Glomerular visceral epithelial cell (primary cell): ENCODE measurements at regions not wholly inside any gene's neighbourhood (a gene's known extent, or its start where the extent isn't known, plus 50 kb on each side); places are given as distances from the start of the nearest gene placed in this dataset.

Source experiments
- DNase-seq: peaks from one replicate; pipeline ENCODE4 v3.0.0-alpha.2; 2016; ENCODE audit errors: extremely low spot score

DNA sequence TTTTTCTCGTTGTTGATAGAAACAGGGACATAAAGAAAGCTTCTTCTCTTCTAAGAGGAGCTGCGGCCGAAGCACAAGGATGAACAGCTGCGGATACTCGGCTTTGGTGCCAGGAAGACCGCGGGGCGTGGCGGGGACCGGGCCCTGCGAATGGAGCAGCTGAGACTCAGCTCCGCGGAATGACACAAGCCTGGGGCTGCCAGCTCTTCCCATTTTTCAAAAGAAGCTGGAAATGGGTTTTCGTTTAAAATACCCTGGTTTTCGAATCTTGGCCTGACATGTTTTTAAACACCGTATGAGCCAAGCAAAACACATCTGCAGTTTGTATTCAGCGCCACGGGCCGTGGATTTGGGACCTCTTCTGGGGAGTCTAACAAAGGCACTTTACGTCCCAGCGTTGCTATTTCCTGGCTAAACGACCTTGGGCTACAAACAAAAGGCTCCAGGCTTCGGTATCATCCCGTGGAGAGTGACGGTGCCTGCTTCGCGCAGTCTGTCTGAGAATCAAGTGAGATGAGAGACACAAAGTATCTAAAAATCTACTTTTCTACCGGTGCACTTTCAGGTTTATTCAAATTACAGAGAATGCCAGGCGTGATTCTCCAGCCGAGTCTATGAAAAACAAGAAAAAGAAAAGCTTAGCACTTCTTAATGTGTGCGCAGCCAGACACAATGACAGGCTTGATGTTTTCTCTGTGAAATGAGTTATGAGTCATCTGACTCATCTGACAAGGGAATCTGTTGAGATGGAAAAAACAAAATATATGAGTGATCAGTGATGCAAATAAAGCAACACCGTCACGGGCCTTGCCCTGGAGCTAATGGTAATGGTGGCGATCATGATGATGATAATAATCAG lies 114.0 kb upstream of the TMEM132D start:
- DNase-seq, result no peak

DNA sequence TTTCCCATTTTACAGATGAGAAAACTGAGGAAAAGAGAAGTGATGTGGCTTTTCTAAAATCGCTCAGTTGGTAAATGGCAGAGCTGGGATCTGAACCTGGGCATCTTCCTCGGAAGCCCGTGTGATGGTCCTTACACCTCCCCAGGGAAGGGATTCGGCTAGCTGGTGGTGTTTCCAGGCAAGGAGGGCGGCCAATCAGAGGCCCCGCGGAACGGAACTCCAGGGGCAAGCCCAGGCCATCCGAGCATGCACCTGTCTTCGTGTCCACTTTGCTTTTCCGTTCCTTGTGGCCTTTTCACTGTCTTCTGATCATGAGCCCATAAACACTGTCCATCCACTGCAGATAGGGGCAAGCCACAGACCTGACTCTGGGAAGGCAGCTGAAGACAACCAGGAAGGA lies 114.8 kb upstream of the TMEM132D start:
- DNase-seq, result no peak

DNA sequence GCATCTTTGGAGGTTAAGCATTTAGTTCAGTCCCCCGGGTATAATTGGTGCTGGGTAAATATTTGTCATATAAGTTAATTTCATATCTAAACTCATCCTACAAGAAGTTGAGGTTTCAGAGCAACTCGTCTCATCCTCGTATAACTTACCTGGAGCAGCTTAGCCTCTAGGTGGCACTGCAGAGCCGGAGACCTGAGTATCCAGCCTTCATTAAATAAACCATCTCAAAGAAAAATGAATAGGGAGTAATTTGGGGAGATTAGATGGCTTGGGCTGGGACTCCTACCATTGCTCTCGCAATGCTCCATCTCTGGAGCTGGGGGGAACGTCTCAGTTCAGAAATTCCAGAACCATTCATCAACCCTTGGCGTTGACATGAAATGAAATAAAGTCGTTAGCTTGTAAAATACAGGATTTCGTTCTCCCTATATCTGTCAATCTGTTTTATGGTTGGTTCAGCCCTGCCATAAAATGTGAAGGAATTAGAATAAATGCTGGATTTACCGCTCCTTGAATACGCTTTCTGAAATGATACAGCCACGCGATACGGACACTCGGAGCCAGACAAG lies 122.9 kb upstream of the TMEM132D start:
- DNase-seq, result no peak

DNA sequence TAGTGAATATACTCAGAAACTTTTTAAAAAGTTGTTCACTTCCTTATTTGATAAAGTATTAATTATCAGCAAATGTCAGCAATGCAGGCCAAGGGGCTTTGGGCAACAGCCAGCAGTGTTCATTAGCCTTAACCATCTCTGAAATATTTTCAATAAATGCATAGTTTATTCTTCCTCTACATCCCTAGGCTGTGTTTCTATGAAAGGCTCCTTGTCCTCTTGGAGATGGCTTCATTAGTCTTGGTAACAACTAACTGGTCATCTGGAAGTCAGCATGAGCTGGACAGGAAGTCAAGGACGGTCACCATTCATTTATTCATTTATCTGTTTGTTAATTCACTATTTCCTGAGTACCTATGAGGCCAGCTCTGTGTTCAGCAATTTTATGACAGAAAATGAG lies 124.0 kb upstream of the TMEM132D start:
- DNase-seq, result no peak

DNA sequence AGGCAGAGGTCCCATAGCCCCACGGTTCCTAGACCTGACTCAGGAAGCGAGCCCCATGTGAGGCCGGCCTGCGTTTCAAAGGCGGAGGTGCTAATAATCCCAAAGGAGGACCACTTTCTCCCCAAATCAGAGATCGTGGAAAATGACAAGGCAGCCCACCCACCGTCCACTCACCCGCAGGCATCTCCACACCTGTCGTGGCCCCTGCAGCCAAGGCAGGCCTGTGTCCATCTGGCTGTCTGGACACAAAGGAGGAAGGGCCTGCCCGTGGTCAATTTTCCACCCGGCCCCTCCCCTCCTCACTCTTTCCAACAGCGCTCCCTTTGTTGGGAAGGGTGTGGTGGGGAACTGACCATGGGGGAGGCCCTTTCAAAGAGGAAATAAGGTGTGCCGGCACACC lies 125.3 kb upstream of the TMEM132D start:
- no peak for DNase-seq

DNA sequence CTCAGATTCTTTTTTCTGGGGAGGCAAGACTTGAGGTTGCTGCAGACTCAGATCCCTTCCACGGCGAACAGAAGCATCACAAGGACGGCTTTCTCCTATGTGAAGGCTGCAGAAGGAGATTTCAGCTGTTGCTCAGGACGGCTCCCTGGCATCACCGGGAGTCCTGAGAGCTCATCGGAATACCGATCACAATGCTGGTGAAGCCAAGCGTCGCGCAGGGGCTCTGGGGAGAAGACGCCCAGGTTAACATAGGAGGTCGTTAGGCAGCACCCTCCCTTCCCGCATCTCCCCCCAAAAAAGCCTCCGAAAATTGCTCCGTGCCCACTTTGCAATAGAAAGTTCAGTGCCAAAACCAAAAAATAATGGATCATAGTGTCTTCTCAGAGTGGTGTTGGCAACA lies 127.2 kb upstream of the TMEM132D start:
- DNase-seq, result no peak

DNA sequence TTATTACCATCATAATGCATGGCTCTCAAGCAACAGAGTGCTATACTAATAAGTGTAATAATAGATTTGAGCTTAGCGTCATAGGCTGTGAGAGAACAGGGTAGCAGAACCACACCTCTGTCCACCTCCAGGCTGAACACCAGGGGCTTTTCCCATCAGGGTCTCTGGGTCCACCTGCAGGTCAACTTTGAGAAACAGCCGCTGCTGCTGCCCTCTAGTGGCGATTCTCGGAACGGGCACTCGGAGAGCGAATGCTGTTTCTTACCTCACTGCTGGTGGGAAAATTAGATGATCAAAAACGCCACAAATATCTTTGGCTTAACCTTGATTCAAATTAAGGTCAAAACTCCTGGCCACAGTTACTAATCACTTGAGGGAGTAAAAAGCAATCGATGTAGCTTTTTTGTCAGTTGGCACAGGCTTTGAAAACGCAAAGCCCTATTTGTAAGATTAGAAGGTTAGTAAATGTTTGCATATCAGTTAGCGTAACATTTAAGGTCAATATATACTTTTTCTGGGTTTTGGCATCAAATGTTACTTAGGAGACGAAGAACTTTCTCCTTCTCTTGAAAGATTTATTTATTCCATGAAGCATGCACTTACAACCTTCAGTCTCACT lies 127.9 kb upstream of the TMEM132D start:
- DNase-seq, result peak; percentile 4

DNA sequence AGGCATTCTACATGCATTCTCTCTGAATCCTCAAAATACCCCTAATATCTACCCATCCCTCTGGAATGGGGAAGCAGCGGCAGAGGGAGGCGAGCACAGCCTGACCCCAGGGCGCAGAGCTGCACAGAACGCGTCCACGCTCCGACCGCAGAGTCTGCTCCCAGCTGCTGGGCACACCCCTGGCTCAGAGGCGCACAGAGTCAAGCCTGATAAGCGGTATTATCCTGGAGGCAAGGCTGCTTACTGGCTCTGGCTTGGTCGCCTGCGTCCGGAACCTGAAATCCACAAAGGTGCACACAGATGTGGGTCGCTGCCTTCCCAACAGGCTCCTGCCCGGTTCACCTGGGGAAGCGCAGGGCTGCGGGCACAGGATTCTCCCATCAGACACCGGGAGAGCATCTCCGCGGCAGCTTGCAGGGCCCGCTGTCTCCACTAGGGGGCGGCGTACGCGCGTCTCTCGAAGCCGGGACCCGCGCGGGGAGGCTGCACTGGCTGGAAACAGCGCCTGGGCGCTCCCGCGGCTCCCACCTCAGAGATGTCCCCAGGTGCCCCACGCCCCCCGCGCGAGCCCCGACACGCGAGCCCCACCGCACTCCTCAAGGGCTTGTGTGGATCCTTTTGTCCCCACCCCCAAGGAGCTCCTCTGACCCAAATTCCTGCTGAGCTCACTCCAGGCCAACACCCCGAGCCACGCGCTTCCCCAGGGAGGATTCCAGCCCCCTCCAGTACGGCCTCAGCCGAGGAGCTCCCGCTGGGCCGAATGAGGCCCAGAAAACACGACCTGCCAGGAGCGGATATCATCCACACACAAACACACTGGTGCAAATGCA lies 120.1 kb upstream of the FZD10 start:
- no peak for DNase-seq

DNA sequence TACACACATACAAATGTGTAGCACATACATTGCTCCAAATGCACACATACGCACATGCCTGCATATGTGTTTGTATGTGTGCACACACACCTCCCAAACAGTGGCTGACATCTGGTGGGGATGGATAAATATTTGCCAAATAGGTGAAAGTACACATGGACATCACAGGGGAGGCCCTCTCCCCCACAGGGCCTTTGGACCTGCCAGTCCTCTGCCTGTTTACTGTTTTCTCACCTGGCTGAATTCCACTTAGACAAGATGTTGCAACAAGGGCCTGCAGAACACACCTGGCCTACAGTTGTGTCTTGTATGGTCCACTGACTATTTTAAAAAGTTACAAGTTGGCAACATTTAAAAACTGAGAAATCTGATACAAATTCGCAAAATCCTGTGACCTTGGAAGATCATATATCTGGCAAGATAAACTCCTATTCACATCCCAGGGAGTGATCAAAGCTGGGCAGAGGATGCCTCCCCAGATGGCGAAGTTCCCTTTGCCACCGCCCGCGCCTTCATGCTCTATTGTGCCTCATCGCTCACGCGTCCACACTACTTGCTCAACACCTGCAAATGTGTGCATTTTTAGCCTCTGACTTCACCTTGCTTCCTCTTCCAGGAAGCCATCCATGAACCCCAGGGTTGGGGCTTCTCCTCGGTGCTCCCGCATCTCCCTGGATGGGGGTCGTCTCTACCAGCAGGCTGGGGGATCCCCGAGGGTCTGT lies 118.4 kb upstream of the FZD10 start:
- DNase-seq, result no peak

DNA sequence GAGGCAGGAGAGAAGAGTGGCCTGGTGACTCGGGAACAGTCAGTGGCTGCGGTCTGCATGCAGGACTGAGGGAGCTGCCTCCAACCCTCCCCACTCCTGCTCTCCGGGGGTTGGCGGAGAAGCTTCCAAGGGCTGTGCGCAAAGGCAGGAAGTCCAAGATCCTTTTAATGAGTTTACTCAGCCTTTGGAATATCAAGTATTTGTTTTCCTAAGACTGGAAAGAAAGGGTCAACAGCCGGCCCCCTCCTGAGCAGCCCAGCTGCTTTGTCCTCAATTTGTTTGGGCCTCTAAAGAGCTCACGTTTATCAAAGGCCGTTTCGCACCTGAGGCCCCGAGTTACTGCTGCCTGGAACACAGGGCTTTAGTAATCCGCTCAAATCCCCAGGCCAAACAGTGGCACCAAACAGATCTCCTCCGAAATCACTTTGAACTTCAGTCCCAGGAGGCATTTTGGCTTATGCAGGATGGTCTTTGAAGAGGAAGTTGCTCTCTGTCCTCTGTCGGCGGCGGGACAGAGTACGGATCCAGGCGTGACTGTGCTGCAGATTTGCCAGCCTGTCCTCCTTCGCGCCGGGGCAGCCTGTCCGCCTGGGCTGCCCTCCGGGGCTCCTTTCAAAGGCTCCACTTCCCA lies 117.2 kb upstream of the FZD10 start:
- no peak for DNase-seq

DNA sequence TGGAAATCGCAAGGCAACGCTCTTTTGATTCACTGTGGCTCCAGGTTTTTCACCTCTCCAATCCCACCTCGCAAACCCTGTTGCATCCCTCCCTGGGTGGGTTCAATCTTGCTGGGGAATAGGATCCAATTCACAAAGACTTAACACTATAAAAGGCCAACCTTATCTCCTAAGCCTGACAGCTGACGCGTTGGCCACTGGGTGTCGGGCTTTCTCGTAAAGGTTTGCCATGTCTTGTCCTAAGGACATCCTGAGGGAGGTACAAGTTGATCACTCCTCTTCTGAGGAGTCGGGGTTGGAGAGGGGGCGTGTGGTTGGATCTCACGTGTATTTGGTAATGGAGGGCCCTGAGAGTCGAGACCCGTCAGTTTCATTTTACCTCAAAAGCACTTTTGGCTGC lies 112.6 kb upstream of the FZD10 start:
- DNase-seq, result no peak

DNA sequence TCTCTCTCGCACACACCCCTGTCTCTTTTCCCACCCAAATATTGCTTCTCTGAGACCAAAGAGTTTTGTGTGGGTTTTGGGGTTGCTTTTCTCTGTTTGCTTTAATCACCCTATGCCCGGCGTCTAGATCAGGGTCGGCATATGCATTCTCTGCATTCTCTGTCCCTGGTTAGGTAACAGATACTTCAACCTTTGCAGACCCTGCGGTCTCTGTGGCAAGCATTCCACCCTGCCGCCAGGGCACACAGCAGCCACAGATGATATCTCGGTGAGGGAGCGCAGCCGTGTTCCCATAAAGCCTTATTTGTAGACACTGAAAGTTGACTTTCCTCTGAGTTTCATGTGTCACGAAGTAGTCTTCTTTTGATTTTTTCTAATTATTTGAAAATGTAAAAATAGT lies 110.4 kb upstream of the FZD10 start:
- DNase-seq, result no peak

DNA sequence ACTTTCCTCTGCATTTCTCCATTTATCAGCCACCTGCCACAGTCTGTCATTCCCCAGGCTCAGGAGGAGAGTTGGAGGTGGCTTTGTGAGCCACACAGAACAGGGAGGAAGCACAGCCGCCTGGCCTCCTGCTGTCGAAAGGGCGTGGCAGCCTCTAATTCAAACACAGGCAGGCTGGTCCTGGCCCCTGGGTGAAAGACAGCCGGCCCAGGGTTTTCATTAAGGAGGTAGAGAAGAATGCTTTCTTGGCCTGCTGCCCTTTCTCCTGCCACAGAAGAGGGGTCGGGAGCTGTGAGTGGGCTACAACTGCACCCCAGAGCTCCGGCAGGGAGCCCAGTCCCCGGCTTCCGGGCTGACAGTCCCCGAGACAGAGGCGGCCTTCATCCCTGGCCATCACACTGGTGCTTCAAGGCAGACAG lies 108.6 kb upstream of the FZD10 start:
- DNase-seq, result no peak

DNA sequence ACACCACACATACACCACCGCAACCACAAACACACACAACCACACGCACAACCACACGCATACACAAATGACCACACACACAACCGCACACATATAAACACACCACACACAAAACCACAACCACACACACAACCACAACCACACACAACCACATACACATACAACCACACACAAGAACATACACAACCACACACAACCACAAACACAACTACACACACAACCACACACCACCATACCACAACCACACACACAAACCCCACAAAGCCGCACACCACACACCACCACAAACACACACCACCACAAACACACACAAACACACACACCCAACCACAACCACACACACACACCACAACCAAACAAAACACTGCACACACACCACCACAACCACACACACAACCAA lies 107.5 kb upstream of the FZD10 start:
- DNase-seq, result no peak

DNA sequence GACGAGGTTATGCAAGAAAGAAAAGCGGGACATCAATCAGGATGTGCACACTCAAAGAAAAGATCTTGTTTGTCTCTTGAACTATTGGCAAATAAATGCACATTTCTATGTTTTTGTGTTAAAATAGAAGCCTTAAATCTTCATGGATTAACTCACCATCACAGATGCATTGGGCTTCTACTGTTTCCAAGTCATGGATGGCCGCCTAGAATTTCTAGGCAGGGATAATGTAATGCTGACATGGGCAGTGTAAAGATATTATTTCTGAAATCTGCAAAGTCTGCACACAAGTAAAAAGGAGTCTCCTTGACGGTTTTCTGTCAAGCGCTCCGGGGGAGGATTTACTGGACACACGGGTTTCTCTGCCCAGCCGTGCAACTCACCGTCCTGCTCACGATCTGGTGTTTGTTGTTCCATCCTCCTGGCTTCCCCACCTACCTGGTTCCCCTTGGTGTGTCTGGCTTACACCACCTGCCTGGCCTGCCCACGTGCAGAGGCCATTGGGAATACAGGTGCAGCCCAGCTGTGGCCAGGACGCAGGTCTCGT lies 103.3 kb upstream of the FZD10 start:
- DNase-seq, result no peak

DNA sequence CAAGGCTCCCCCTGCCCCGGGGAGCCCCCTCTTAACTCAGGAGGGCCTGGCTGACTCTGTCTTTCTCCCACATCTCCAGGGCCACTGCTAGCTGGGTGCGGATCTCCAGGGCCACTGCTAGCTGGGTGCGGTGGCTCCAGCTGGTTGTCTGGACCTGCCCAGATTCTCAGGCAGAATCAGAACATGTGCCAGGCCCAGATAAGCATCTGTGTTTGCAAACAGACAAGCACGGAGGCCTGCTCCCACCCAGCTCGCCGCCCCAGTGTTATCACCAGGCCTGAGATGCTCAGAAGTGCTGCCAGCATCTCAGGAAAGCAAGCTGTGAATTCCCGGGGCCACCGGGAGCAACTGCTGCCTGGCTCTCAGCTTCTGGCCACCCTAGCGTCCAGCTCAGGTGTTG lies 98.4 kb upstream of the FZD10 start:
- no peak for DNase-seq

DNA sequence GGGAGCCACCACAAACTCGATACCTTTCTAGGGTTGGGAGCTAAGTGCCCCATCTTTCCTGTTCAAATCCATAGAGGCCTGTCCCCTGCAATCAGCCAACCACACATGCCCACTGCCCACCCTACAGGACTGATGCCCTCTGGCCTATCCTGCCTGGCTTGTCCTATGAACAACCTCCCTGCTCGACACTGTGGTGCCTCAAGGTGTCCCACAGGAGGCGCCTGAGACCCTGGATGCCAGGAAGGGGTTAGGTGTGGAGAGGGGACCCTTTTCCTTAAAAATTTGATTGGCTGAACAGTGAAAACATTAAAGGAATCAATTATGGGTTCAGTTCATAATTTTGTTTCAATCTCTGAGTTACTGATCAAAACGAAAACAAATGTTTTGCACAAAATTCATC lies 97.3 kb upstream of the FZD10 start:
- DNase-seq, result no peak

DNA sequence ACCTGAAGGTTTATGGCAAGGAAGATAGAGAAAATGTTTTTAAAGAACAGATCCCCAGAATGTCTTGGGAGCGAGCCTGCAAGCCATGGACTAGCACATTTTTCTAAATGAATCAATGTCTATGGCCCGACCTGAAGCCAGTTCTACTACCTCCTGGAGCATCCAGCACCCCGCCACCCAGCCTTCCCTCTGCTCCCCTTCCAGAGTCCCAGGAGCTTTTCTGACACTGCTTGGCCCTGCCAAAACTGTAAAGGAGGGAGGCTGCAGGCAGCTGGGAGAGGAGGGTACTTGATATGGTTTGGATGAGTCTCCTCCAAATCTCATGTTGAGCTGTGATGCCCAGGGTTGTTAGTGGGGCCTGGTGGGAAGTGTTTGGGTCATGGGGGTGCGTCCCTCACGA lies 95.5 kb upstream of the FZD10 start:
- DNase-seq, result no peak

DNA sequence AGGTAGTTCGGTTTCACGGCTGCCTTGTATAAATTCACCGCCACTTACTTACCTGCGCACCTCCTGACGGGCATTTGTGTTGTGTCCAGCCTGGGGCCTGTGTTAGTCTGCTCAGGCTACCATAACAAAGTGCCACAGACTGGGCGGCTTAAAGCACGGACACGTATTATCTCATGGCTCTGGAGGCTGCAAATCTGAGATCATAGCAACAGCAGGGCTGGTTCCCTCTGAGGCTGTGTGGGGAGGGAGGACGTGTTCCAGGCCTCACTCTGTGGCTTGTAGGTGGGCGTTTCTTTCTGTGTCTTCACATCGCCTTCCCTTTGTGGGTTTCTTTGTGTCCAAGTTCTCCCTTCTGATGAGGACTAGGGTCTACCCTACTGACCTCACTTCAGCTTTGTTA lies 93.5 kb upstream of the FZD10 start:
- no peak for DNase-seq

DNA sequence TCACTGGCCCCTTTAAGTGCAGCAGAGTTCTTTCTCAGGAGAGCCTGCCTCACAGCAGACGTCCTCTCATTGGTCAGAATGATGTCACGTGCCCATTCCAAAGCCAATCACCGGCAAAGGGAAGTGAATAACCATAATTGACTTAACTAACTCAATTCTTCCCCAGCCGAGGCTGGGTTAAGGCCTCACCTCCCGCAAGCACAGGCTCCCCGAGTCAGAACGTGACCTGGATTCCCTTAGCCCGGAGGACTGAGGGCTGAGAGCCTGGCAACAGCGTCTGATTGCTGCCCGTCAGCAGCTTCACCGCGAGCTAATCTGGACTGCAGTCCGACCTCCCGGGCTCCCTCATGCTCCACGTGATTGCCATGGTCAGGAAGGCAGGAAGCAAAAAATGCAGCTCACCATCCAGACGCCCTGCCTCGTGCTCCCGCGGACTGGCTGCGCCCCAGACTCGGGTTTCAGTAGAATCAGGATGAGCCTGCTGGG lies 92.1 kb upstream of the FZD10 start:
- DNase-seq, result no peak

DNA sequence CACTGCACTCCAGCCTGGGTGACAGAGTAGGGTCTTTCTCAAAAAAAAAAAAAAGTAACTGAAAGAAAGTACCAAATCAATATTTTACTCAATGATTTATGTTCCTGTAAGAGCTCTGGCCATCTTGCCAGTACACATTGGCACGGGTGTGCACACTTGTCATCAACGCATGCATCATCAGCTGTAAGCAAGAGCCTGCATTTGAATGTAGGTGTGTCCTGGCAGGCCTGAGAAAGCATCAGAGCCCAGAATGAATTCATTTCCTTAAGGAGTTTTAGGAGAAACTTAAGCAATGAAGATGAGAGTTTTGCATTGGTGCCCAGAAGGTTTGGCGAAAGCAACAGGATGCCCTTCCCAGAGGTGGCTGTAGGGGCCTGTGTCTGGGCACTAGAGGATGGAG lies 88.5 kb upstream of the FZD10 start:
- DNase-seq, result no peak
